ENCODE measurements at regions not wholly inside any gene's neighbourhood (a gene's known extent, or its start where the extent isn't known, plus 50 kb on each side); places are given as distances from the start of the nearest gene placed in this dataset.

GRCh38 chr4:24471486-24472160 is 112.7 kb downstream of the DHX15 start:
- Mint-ChIP-seq H3K27ac (ENCODE audit: unreplicated experiment) (peak overlapping the region; percentile 75), H3K36me3 (ENCODE audit: low read depth) (no peaks in the 10 kb centered on the region), H3K9me3 (ENCODE audit: low read depth) (no peaks in the 10 kb centered on the region), H3K4me3 (ENCODE audit: unreplicated experiment) (peak overlapping the region; percentile 91), H3K4me1 (ENCODE audit: low read depth) (peaks cover 28% of the 10 kb centered on the region), H3K27me3 (ENCODE audit: low read depth) (peaks cover 10% of the 10 kb centered on the region)
- no peak for DNase-seq (ENCODE audit: low spot score)
- TF ChIP-seq CTCF (IDR thresholded peaks at IDR 0.05): peak; percentile 12

- DNase-seq (ENCODE audit: low spot score): no peak
- H3K27me3 Mint-ChIP-seq (ENCODE audit: low read depth): peaks cover 10% of the 10 kb centered on the region
- H3K36me3 Mint-ChIP-seq (ENCODE audit: low read depth): no peaks in the 10 kb centered on the region
- H3K4me3 Mint-ChIP-seq (ENCODE audit: unreplicated experiment): peak overlapping the region; percentile 91
- no peaks in the 10 kb centered on the region for H3K9me3 Mint-ChIP-seq (ENCODE audit: low read depth)
- peaks cover 28% of the 10 kb centered on the region for H3K4me1 Mint-ChIP-seq (ENCODE audit: low read depth)
- peak overlapping the region; percentile 75 for H3K27ac Mint-ChIP-seq (ENCODE audit: unreplicated experiment)
- peak; percentile 53 for TF ChIP-seq CTCF (IDR thresholded peaks at IDR 0.05)
Observed at GRCh38 chr4:24470666-24471485, 113.5 kb downstream of the DHX15 start.

GRCh38 chr4:24468071-24468470 is 116.3 kb downstream of the DHX15 start:
- H3K36me3 Mint-ChIP-seq (ENCODE audit: low read depth): no peaks in the 10 kb centered on the region
- no peak overlapping the region for H3K4me3 Mint-ChIP-seq (ENCODE audit: unreplicated experiment)
- H3K27me3 Mint-ChIP-seq (ENCODE audit: low read depth): peaks cover 13% of the 10 kb centered on the region
- H3K27ac Mint-ChIP-seq (ENCODE audit: unreplicated experiment): no peak overlapping the region
- no peak for TF ChIP-seq CTCF (IDR thresholded peaks at IDR 0.05)
- H3K9me3 Mint-ChIP-seq (ENCODE audit: low read depth): no peaks in the 10 kb centered on the region
- DNase-seq (ENCODE audit: low spot score): no peak
- H3K4me1 Mint-ChIP-seq (ENCODE audit: low read depth): peaks cover 22% of the 10 kb centered on the region

GRCh38 chr4:24464566-24464965 is 119.8 kb downstream of the DHX15 start:
- Mint-ChIP-seq H3K36me3 (ENCODE audit: low read depth) (no peaks in the 10 kb centered on the region), H3K4me1 (ENCODE audit: low read depth) (peaks cover 4% of the 10 kb centered on the region), H3K27ac (ENCODE audit: unreplicated experiment) (no peak overlapping the region), H3K4me3 (ENCODE audit: unreplicated experiment) (no peak overlapping the region), H3K9me3 (ENCODE audit: low read depth) (no peaks in the 10 kb centered on the region), H3K27me3 (ENCODE audit: low read depth) (peaks cover 23% of the 10 kb centered on the region)
- no peak for TF ChIP-seq CTCF (IDR thresholded peaks at IDR 0.05)
- DNase-seq (ENCODE audit: low spot score): no peak

GRCh38 chr4:24456431-24456830 is 127.9 kb downstream of the DHX15 start:
- peaks cover 11% of the 10 kb centered on the region for H3K27me3 Mint-ChIP-seq (ENCODE audit: low read depth)
- no peak overlapping the region for H3K27ac Mint-ChIP-seq (ENCODE audit: unreplicated experiment)
- H3K4me1 Mint-ChIP-seq (ENCODE audit: low read depth): no peaks in the 10 kb centered on the region
- peaks cover 3% of the 10 kb centered on the region for H3K9me3 Mint-ChIP-seq (ENCODE audit: low read depth)
- no peak for TF ChIP-seq CTCF (IDR thresholded peaks at IDR 0.05)
- DNase-seq (ENCODE audit: low spot score): no peak
- H3K4me3 Mint-ChIP-seq (ENCODE audit: unreplicated experiment): no peak overlapping the region
- no peaks in the 10 kb centered on the region for H3K36me3 Mint-ChIP-seq (ENCODE audit: low read depth)

All from chondrocyte (in vitro differentiated cells).